ENCODE measurements at regions not wholly inside any gene's neighbourhood (a gene's known extent, or its start where the extent isn't known, plus 50 kb on each side); places are given as distances from the start of the nearest gene placed in this dataset.

DNA sequence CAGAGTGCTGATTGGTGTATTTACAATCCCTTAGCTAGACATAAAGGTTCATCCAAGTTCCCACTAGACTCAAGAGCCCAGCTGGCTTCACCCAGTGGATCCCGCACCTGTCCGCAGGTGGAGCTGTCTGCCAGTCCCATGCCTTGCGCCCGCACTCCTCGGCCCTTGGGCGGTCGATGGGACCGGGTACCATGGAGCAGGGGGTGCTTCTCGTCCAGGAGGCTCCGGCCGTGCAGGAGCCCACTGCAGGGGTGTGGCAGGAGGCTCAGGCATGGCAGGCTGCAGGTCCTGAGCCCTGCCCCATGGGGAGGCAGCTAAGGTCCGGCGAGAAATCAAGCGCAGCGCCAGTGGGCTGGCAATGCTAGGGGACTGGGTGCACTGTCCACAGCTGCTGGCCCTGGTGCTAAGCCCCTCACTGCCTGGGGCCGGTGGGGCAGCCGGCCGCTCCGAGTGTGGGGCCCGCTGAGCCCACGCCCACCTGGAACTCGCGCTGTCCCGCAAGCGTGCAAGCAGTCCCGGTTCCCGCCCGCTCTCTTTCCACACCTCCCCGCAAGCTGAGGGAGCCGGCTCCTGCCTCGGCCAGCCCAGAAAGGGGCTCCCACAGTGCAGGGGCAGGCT lies 1206.3 kb downstream of the OTOL1 start:
- Histone ChIP-seq H3K27me3 (ENCODE audit: insufficient read depth, low read length) (no peaks in the 10 kb centered on the region), H4K20me1 (ENCODE audit: insufficient read depth) (no peaks in the 10 kb centered on the region), H3K27ac (ENCODE audit: low read depth, low read length) (no peak overlapping the region), H2AFZ (ENCODE audit: low read depth, low read length, poor library complexity, severe bottlenecking) (no peak overlapping the region), H3K4me1 (ENCODE audit: control insufficient read depth in 1 of 2, insufficient read depth in 2 of 2, low read length in 2 of 2) (no peaks in the 10 kb centered on the region), H3K36me3 (ENCODE audit: control insufficient read depth in 1 of 2, insufficient read depth in 2 of 2, low read length in 2 of 2) (no peaks in the 10 kb centered on the region), H3K9me3 (ENCODE audit: control insufficient read depth in 1 of 2, insufficient read depth in 1 of 2, low read depth in 1 of 2, low read length in 2 of 2) (no peaks in the 10 kb centered on the region), H3K4me3 (replicated peaks in 1 of 2; ENCODE audit: low read depth in 1 of 2, low read length in 2 of 2) (no peak overlapping the region), H3K79me2 (ENCODE audit: insufficient read depth, low read length) (no peaks in the 10 kb centered on the region), H3K9ac (ENCODE audit: low read length) (no peak overlapping the region), H3K4me2 (ENCODE audit: low read length) (no peak overlapping the region), H3K9me2 (ENCODE audit: insufficient read depth) (no peaks in the 10 kb centered on the region)
- DNase-seq (ENCODE audit: low read depth, low spot score) = no peak
- no TSS peak for BruUV-seq (replicated peaks)
- TF ChIP-seq YY1 (IDR thresholded peaks at IDR 0.05; ENCODE audit: extremely low read depth, insufficient replicate concordance, low read depth, low read length) (no peak), FOSL1 (IDR thresholded peaks at IDR 0.05; ENCODE audit: low read depth) (no peak), REST (IDR thresholded peaks at IDR 0.05; ENCODE audit: low read depth) (no peak), EZH2phosphoT487 (IDR thresholded peaks at IDR 0.05; ENCODE audit: borderline replicate concordance) (no peak), ELF1 (IDR thresholded peaks at IDR 0.05; ENCODE audit: borderline replicate concordance, low read depth) (no peak), TCF7L2 (IDR thresholded peaks at IDR 0.05; ENCODE audit: borderline replicate concordance, extremely low read depth, insufficient read depth, insufficient read length) (no peak), CEBPB (IDR thresholded peaks at IDR 0.05; ENCODE audit: low read depth) (no peak)
- CTCF ChIA-PET = no interaction called here
- ATAC-seq = no peak
- POLR2A ChIA-PET = no interaction called here
- intact Hi-C loops (cut with micrococcal nuclease) = no loop called here
- RAD21 ChIA-PET (ENCODE audit: low non-redundant PET in 1 of 2, low total read pairs in 2 of 2, uncharacterized antibody in 2 of 2, unreplicated experiment in 2 of 2) = no interaction called here

All from HCT116 (cell line).